ENCODE measurements at regions not wholly inside any gene's neighbourhood (a gene's known extent, or its start where the extent isn't known, plus 50 kb on each side); places are given as distances from the start of the nearest gene placed in this dataset.

- DNase-seq = no peak
Observed at GRCh38 chr3:59644479-59645402, 594.9 kb upstream of the CFAP20DC start.

GRCh38 chr3:59641169-59641899 is 591.5 kb upstream of the CFAP20DC start:
- no peak for DNase-seq

GRCh38 chr3:59632760-59633573 is 583.1 kb upstream of the CFAP20DC start:
- DNase-seq = no peak

GRCh38 chr3:59631482-59631881 is 581.7 kb upstream of the CFAP20DC start:
- no peak for DNase-seq

GRCh38 chr3:59621037-59621436 is 571.2 kb upstream of the CFAP20DC start:
- DNase-seq = no peak

- no peak for DNase-seq
Observed at GRCh38 chr3:59620325-59620724, 570.5 kb upstream of the CFAP20DC start.

GRCh38 chr3:59612444-59612715 is 562.6 kb upstream of the CFAP20DC start:
- no peak for DNase-seq

GRCh38 chr3:59611649-59612443 is 562.0 kb upstream of the CFAP20DC start:
- DNase-seq = no peak

GRCh38 chr3:59609657-59610348 is 560.0 kb upstream of the CFAP20DC start:
- DNase-seq = no peak

- no peak for DNase-seq
Observed at GRCh38 chr3:59608356-59608755, 558.5 kb upstream of the CFAP20DC start.

GRCh38 chr3:59607656-59608055 is 557.8 kb upstream of the CFAP20DC start:
- no peak for DNase-seq

- no peak for DNase-seq
Observed at GRCh38 chr3:59606638-59607266, 556.9 kb upstream of the CFAP20DC start.

- DNase-seq = peak; percentile 63
Observed at GRCh38 chr3:59605944-59606534, 556.2 kb upstream of the CFAP20DC start.

- DNase-seq = peak; percentile 73
Observed at GRCh38 chr3:59605318-59605717, 555.5 kb upstream of the CFAP20DC start.

GRCh38 chr3:59601486-59601885 is 551.7 kb upstream of the CFAP20DC start:
- DNase-seq = no peak

- no peak for DNase-seq
Observed at GRCh38 chr3:59600631-59601030, 550.8 kb upstream of the CFAP20DC start.

- no peak for DNase-seq
Observed at GRCh38 chr3:59596741-59597140, 546.9 kb upstream of the CFAP20DC start.

GRCh38 chr3:59595830-59596229 is 546.0 kb upstream of the CFAP20DC start:
- DNase-seq = no peak

GRCh38 chr3:59593380-59593779 is 543.6 kb upstream of the CFAP20DC start:
- DNase-seq = no peak

- no peak for DNase-seq
Observed at GRCh38 chr3:59580996-59581395, 531.2 kb upstream of the CFAP20DC start.

- no peak for DNase-seq
Observed at GRCh38 chr3:59580499-59580898, 530.7 kb upstream of the CFAP20DC start.

Data from NCI-H2029 (cell line).